GM12864 (cell line): ENCODE measurements at regions not wholly inside any gene's neighbourhood (a gene's known extent, or its start where the extent isn't known, plus 50 kb on each side); places are given as distances from the start of the nearest gene placed in this dataset.

ENCODE experiments used
- DNase-seq: peaks from one replicate; pipeline ENCODE4 v3.0.0-alpha.2; 2011; ENCODE audit warnings: low read depth
- H3K4me3 ChIP-seq: 2 replicates; pipeline ENCODE4 v1.5.1; 2011; ENCODE audit warnings: mild to moderate bottlenecking, low read depth, low read length, control low read depth
- CTCF ChIP-seq: IDR thresholded peaks from 2 replicates; pipeline ENCODE4 v1.5.1; 2011; ENCODE audit warnings: low read depth, mild to moderate bottlenecking, moderate library complexity, low read length, control low read depth, inconsistent platforms; ENCODE audit errors: missing control alignments

GRCh38 chr2:15745907-15746702 is 154.4 kb downstream of the DDX1 start:
- no peak overlapping the region for H3K4me3 ChIP-seq
- no peak for TF ChIP-seq CTCF
- DNase-seq = no peak

DNA sequence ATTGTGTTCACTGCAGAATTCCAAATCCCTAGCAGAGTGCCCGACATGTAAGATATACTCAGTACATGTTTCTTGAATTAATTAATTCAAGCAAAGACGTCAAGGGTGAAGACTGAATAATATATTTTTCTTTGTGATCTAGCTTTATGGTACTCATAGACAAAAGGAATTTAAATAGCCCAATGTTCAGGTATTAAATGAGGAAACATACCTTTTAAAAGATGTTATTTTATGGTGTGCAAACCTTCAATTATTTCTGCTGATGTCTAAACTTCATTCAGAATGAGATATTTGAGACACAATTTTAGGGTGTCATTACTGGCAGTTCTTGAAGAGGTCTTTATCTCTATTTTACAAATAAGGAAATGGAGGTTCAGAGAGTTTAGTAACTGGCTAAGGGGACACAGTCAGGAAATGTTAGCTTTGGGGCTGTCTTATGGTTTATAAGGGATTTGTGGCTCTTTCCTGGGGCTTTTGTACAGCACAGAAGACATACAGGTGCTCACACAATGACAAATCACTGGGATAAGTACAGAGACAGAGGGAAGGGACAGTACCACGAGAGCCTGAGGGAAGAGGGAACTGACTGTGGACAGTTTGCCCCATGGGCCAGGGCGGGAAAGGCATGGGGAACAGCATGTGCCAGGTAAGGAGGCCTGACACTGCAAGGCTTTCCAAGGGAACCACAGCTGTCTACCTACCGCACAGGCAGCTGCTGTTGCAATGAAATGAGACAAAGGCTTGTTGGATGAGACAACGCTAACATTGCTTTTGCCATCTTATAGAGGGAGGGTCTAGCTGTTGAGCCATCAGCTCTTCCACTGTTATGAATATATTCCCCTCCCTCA is 155.3 kb downstream of the DDX1 start:
- no peak for TF ChIP-seq CTCF
- DNase-seq = no peak
- no peak overlapping the region for H3K4me3 ChIP-seq

- no peak for DNase-seq
- no peak overlapping the region for H3K4me3 ChIP-seq
- no peak for TF ChIP-seq CTCF
Measured at GRCh38 chr2:15747603-15748471, 156.2 kb downstream of the DDX1 start.

GRCh38 chr2:15748736-15749323 is 157.2 kb downstream of the DDX1 start:
- no peak for DNase-seq
- peak; percentile 74 for TF ChIP-seq CTCF
- H3K4me3 ChIP-seq = no peak overlapping the region

DNA sequence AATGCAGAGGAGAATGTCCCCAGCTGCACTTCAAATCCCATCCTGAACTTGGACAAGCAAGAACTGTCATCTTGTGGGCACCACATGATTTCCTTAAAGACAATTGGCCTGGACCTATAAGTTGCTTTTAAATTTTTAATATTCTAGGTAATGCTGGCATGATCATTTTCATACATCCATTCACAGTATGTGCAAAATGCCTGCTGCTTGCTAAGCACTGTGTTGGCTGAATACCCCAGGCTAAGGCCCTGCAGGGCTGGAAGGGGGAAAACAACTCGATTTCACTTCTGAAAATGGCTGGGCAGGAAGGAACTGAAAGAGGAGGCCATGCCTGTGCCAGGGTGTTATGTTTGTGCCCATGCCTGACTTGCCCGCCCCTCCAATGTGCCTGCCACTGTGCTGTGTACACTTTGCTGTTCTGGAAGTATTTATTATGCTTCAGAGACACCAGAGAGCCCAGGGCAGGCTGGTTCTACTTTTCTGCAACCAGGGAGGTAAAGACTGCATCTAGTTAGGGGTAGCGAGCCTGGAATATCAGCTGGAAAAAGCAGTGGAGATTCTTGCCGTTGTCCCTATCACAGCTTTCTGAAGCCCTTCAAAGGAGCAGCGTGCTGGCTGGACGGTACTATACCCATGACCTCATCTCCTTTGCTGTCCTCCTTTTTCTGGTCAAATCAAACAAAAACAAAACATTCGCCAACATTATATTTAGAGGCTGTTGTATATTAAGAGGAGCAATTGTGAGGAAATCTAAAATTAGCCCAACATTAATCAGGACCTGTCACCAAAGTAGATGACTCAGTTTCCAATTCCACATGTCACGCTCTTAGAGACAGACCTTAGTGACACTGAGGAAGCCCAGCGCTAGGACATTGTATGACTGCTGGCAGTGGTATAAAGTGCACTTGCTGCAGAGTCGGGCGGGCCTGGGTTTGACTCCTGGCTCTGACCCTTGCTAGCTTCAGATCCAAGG is 158.1 kb downstream of the DDX1 start:
- no peak for TF ChIP-seq CTCF
- no peak overlapping the region for H3K4me3 ChIP-seq
- no peak for DNase-seq
